GM18867 (cell line): ENCODE measurements at regions not wholly inside any gene's neighbourhood (a gene's known extent, or its start where the extent isn't known, plus 50 kb on each side); places are given as distances from the start of the nearest gene placed in this dataset.
A peak's percentile ranks its signal among the peaks of the same experiment; 100 is the strongest.

Source experiments
- ATAC-seq: cut with Tn5 transposase; IDR thresholded peaks from one replicate; pipeline ENCODE4 v1.9.1; 2021; ENCODE audit warnings: mild to moderate bottlenecking, moderate library complexity; ENCODE audit not compliant: unreplicated experiment

- ATAC-seq, result no peak
These were observed 361.9 kb upstream of the SMARCA2 start for GRCh38 chr9:1653282-1653681.

GRCh38 chr9:1658661-1659362, 356.3 kb upstream of the SMARCA2 start:
- ATAC-seq, result no peak

- no peak for ATAC-seq
These were observed 355.8 kb upstream of the SMARCA2 start for GRCh38 chr9:1659363-1659690.

- no peak for ATAC-seq
These were observed 346.7 kb upstream of the SMARCA2 start for GRCh38 chr9:1668441-1668840.

- no peak for ATAC-seq
These were observed 341.8 kb upstream of the SMARCA2 start for GRCh38 chr9:1673300-1673699.

- ATAC-seq, result no peak
These were observed 338.4 kb upstream of the SMARCA2 start for GRCh38 chr9:1676771-1677170.

GRCh38 chr9:1683951-1684350, 331.2 kb upstream of the SMARCA2 start:
- no peak for ATAC-seq

GRCh38 chr9:1698991-1699390, 316.2 kb upstream of the SMARCA2 start:
- ATAC-seq, result no peak

- no peak for ATAC-seq
These were observed 314.0 kb upstream of the SMARCA2 start for GRCh38 chr9:1701113-1701512.

GRCh38 chr9:1702701-1703100, 312.4 kb upstream of the SMARCA2 start:
- ATAC-seq, result no peak

GRCh38 chr9:1707291-1707690, 307.9 kb upstream of the SMARCA2 start:
- ATAC-seq, result no peak

GRCh38 chr9:1708219-1708618, 306.9 kb upstream of the SMARCA2 start:
- no peak for ATAC-seq

GRCh38 chr9:1709347-1709746, 305.8 kb upstream of the SMARCA2 start:
- ATAC-seq, result peak; percentile 44

GRCh38 chr9:1712861-1713450, 302.2 kb upstream of the SMARCA2 start:
- ATAC-seq, result no peak

GRCh38 chr9:1713841-1714240, 301.3 kb upstream of the SMARCA2 start:
- no peak for ATAC-seq

- ATAC-seq, result no peak
These were observed 297.3 kb upstream of the SMARCA2 start for GRCh38 chr9:1717882-1718281.

GRCh38 chr9:1718836-1719235, 296.3 kb upstream of the SMARCA2 start:
- no peak for ATAC-seq

- no peak for ATAC-seq
These were observed 294.0 kb upstream of the SMARCA2 start for GRCh38 chr9:1721196-1721595.

GRCh38 chr9:1722404-1722803, 292.7 kb upstream of the SMARCA2 start:
- ATAC-seq, result no peak

- no peak for ATAC-seq
These were observed 291.6 kb upstream of the SMARCA2 start for GRCh38 chr9:1723522-1724015.

- peak; percentile 45 for ATAC-seq
These were observed 288.0 kb upstream of the SMARCA2 start for GRCh38 chr9:1726993-1727759.

GRCh38 chr9:1729631-1730030, 285.5 kb upstream of the SMARCA2 start:
- ATAC-seq, result no peak
